ENCODE measurements at regions not wholly inside any gene's neighbourhood (a gene's known extent, or its start where the extent isn't known, plus 50 kb on each side); places are given as distances from the start of the nearest gene placed in this dataset.

GRCh38 chr7:156090988-156091387 lies 278.7 kb upstream of the SHH start:
- DNase-seq, result no peak

GRCh38 chr7:156089222-156089621 lies 277.0 kb upstream of the SHH start:
- DNase-seq, result no peak

GRCh38 chr7:156088115-156088514 lies 275.9 kb upstream of the SHH start:
- no peak for DNase-seq

GRCh38 chr7:156082048-156083040 lies 270.1 kb upstream of the SHH start:
- DNase-seq, result no peak

GRCh38 chr7:156080596-156080995 lies 268.3 kb upstream of the SHH start:
- no peak for DNase-seq

GRCh38 chr7:156080046-156080445 lies 267.8 kb upstream of the SHH start:
- no peak for DNase-seq

GRCh38 chr7:156079156-156079555 lies 266.9 kb upstream of the SHH start:
- DNase-seq, result no peak

GRCh38 chr7:156074982-156075615 lies 262.8 kb upstream of the SHH start:
- DNase-seq, result no peak

GRCh38 chr7:156074084-156074483 lies 261.8 kb upstream of the SHH start:
- DNase-seq, result no peak

GRCh38 chr7:156073366-156074052 lies 261.2 kb upstream of the SHH start:
- no peak for DNase-seq

GRCh38 chr7:156071612-156072011 lies 259.3 kb upstream of the SHH start:
- no peak for DNase-seq

GRCh38 chr7:156069891-156070290 lies 257.6 kb upstream of the SHH start:
- DNase-seq, result no peak

GRCh38 chr7:156067156-156067555 lies 254.9 kb upstream of the SHH start:
- no peak for DNase-seq

- DNase-seq, result no peak
Observed at GRCh38 chr7:156065400-156065799, 253.1 kb upstream of the SHH start.

GRCh38 chr7:156064971-156065386 lies 252.7 kb upstream of the SHH start:
- no peak for DNase-seq

- DNase-seq, result no peak
Observed at GRCh38 chr7:156063241-156063810, 251.1 kb upstream of the SHH start.

- DNase-seq, result no peak
Observed at GRCh38 chr7:156062286-156062685, 250.0 kb upstream of the SHH start.

GRCh38 chr7:156061689-156062255 lies 249.5 kb upstream of the SHH start:
- DNase-seq, result no peak

GRCh38 chr7:156060925-156061324 lies 248.7 kb upstream of the SHH start:
- DNase-seq, result no peak

- no peak for DNase-seq
Observed at GRCh38 chr7:156059369-156059768, 247.1 kb upstream of the SHH start.

- no peak for DNase-seq
Observed at GRCh38 chr7:156058248-156058647, 246.0 kb upstream of the SHH start.

- DNase-seq, result no peak
Observed at GRCh38 chr7:156056534-156056933, 244.3 kb upstream of the SHH start.
